ENCODE measurements at regions not wholly inside any gene's neighbourhood (a gene's known extent, or its start where the extent isn't known, plus 50 kb on each side); places are given as distances from the start of the nearest gene placed in this dataset.

DNA sequence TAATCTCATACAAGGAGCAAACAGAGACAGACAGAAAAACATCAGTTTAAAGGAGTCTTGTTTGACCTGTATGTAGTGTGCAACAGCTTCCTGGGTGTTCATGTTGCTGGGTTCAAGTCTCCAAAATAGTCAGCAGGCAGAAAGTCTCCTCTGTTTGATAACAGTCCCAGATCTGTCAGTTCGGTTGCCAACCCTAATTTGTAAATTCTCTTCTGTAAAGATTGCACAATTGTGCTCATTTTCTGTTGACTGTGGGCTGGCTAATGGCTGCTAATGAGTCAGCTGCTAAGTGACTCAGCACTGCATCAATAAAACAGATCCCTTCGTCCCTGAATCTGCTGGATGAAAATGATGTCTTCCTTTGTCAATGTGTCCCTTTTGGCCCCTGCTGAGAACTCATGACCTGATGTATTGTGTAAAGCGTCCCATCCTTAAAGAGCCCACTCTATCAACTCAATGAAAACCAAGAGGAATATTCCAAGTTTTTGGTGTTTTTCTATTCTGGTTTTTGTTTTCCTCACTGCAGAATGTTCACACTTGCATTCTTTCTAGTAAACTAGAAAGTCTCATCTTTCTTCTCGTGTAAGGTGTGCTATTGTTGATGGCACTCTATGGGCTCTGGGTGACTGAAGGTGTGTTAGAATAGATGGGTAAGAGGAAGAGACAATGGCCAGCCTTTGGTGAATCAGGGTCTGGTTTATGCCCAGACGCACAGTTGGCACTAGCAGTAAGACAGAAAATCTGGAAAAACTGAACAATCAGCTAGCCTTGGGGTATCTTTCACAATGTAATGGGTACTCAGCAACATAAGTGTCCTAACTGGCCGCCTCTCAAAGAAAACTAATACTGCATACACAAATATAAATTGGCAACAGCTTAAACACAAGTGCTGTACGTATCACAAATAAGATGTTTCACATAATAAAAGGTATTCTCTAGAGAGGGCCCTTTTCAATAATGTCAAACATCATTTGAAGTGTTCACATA, 75.1 kb upstream of the SIPA1L2 start:
- no peak overlapping the region for H3K27ac ChIP-seq (ENCODE audit: low read depth, low read length)
- ATAC-seq: peak; percentile 78
- no peaks in the 10 kb centered on the region for H3K9me3 ChIP-seq (ENCODE audit: control insufficient read depth in 1 of 2, insufficient read depth in 1 of 2, low read depth in 1 of 2, low read length in 2 of 2)

More for the DNA sequence above, 75.1 kb upstream of the SIPA1L2 start:
- no peak overlapping the region for H3K9ac ChIP-seq (ENCODE audit: low read length)
- H3K4me3 ChIP-seq (replicated peaks in 1 of 2; ENCODE audit: low read depth in 1 of 2, low read length in 2 of 2): no peak overlapping the region
- POLR2A ChIA-PET: no interaction called here
- H3K36me3 ChIP-seq (ENCODE audit: control insufficient read depth in 1 of 2, insufficient read depth in 2 of 2, low read length in 2 of 2): no peaks in the 10 kb centered on the region
- H2AFZ ChIP-seq (ENCODE audit: low read depth, low read length, poor library complexity, severe bottlenecking): peak overlapping the region; percentile 85
- RAD21 ChIA-PET (ENCODE audit: low non-redundant PET in 1 of 2, low total read pairs in 2 of 2, uncharacterized antibody in 2 of 2, unreplicated experiment in 2 of 2): no interaction called here
- no peaks in the 10 kb centered on the region for H4K20me1 ChIP-seq (ENCODE audit: insufficient read depth)
- TF ChIP-seq SIN3A (IDR thresholded peaks at IDR 0.05; ENCODE audit: low read depth) (0 out of 2 replicates have a peak, but pooled peaks have one; percentile 53), YY1 (IDR thresholded peaks at IDR 0.05; ENCODE audit: extremely low read depth, insufficient replicate concordance, low read depth, low read length) (peak; percentile 86), TCF7L2 (IDR thresholded peaks at IDR 0.05; ENCODE audit: borderline replicate concordance, extremely low read depth, insufficient read depth, insufficient read length) (peak; percentile 57), SP1 (IDR thresholded peaks at IDR 0.05; ENCODE audit: low read depth) (peak; percentile 57), JUND (IDR thresholded peaks at IDR 0.05) (peak; percentile 91), ZFX (IDR thresholded peaks at IDR 0.05) (no peak), EGR1 (IDR thresholded peaks at IDR 0.05; ENCODE audit: low read depth) (no peak), EZH2 (IDR thresholded peaks at IDR 0.05) (no peak), CBX3 (IDR thresholded peaks at IDR 0.05; ENCODE audit: low read depth) (peak; percentile 82), CEBPB (IDR thresholded peaks at IDR 0.05; ENCODE audit: low read depth) (peak; percentile 98), FOSL1 (IDR thresholded peaks at IDR 0.05; ENCODE audit: low read depth) (peak; percentile 95), SRF (IDR thresholded peaks at IDR 0.05; ENCODE audit: low read depth) (peak; percentile 56; the same call in 1 of the 2 replicates), RAD21 (IDR thresholded peaks at IDR 0.05; ENCODE audit: low read depth) (0 out of 2 replicates have a peak, but pooled peaks have one; percentile 7), POLR2AphosphoS5 (IDR thresholded peaks at IDR 0.05; ENCODE audit: low read depth, low read length) (no peak)
- TF ChIP-seq, protein P1, sequence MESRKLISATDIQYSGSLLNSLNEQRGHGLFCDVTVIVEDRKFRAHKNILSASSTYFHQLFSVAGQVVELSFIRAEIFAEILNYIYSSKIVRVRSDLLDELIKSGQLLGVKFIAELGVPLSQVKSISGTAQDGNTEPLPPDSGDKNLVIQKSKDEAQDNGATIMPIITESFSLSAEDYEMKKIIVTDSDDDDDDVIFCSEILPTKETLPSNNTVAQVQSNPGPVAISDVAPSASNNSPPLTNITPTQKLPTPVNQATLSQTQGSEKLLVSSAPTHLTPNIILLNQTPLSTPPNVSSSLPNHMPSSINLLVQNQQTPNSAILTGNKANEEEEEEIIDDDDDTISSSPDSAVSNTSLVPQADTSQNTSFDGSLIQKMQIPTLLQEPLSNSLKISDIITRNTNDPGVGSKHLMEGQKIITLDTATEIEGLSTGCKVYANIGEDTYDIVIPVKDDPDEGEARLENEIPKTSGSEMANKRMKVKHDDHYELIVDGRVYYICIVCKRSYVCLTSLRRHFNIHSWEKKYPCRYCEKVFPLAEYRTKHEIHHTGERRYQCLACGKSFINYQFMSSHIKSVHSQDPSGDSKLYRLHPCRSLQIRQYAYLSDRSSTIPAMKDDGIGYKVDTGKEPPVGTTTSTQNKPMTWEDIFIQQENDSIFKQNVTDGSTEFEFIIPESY (IDR thresholded peaks at IDR 0.05; ENCODE audit: extremely low read depth, insufficient replicate concordance, low read length): no peak
- TF ChIP-seq, protein P2, sequence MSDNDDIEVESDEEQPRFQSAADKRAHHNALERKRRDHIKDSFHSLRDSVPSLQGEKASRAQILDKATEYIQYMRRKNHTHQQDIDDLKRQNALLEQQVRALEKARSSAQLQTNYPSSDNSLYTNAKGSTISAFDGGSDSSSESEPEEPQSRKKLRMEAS (IDR thresholded peaks at IDR 0.05): peak; percentile 21; the same call in 1 of the 2 replicates
- TF ChIP-seq, protein P3, sequence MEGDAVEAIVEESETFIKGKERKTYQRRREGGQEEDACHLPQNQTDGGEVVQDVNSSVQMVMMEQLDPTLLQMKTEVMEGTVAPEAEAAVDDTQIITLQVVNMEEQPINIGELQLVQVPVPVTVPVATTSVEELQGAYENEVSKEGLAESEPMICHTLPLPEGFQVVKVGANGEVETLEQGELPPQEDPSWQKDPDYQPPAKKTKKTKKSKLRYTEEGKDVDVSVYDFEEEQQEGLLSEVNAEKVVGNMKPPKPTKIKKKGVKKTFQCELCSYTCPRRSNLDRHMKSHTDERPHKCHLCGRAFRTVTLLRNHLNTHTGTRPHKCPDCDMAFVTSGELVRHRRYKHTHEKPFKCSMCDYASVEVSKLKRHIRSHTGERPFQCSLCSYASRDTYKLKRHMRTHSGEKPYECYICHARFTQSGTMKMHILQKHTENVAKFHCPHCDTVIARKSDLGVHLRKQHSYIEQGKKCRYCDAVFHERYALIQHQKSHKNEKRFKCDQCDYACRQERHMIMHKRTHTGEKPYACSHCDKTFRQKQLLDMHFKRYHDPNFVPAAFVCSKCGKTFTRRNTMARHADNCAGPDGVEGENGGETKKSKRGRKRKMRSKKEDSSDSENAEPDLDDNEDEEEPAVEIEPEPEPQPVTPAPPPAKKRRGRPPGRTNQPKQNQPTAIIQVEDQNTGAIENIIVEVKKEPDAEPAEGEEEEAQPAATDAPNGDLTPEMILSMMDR (IDR thresholded peaks at IDR 0.05 in 2 of 3, conservative IDR thresholded peaks at IDR 0.05 in 1 of 3; ENCODE audit: borderline replicate concordance in 1 of 3, insufficient read depth in 1 of 3, low read depth in 2 of 3, low read length in 2 of 3): no peak
- TF ChIP-seq, protein P4, sequence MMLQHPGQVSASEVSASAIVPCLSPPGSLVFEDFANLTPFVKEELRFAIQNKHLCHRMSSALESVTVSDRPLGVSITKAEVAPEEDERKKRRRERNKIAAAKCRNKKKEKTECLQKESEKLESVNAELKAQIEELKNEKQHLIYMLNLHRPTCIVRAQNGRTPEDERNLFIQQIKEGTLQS (IDR thresholded peaks at IDR 0.05): peak; percentile 40; the same call in 1 of the 2 replicates
- no peaks in the 10 kb centered on the region for H3K27me3 ChIP-seq (ENCODE audit: insufficient read depth, low read length)
- H3K4me1 ChIP-seq (ENCODE audit: control insufficient read depth in 1 of 2, insufficient read depth in 2 of 2, low read length in 2 of 2): peaks cover 3 to 16% of the 10 kb centered on the region in 2 experiments; a peak in 2 of 4 replicates
- H3K9me2 ChIP-seq (ENCODE audit: insufficient read depth): no peaks in the 10 kb centered on the region
- intact Hi-C loops (cut with micrococcal nuclease): no loop called here
- CTCF ChIA-PET: no interaction called here
- no peaks in the 10 kb centered on the region for H3K79me2 ChIP-seq (ENCODE audit: insufficient read depth, low read length)
- BruUV-seq (replicated peaks): no TSS peak
- H3K4me2 ChIP-seq (ENCODE audit: low read length): peak overlapping the region; percentile 52
- peak; percentile 37 for DNase-seq (ENCODE audit: low read depth, low spot score)
